ENCODE measurements at regions not wholly inside any gene's neighbourhood (a gene's known extent, or its start where the extent isn't known, plus 50 kb on each side); places are given as distances from the start of the nearest gene placed in this dataset.

GRCh38 chr2:129641371-129641770 is 338.1 kb upstream of the RAB6C start:
- TF ChIP-seq CTCF (conservative IDR thresholded peaks at IDR 0.05 in 1 of 2, IDR thresholded peaks at IDR 0.05 in 1 of 2; ENCODE audit: low read depth in 1 of 2, low read length in 2 of 2) (no peak), EZH2 (IDR thresholded peaks at IDR 0.05; ENCODE audit: low read length, missing control alignments) (no peak)
